ENCODE measurements at regions not wholly inside any gene's neighbourhood (a gene's known extent, or its start where the extent isn't known, plus 50 kb on each side); places are given as distances from the start of the nearest gene placed in this dataset.

GRCh38 chrX:44440006-44440405, 96.5 kb upstream of the EFHC2 start:
- no peak overlapping the region for H3K27ac ChIP-seq
- no peak for DNase-seq (ENCODE audit: extremely low spot score in 2 of 2)
- no peaks in the 10 kb centered on the region for H3K27me3 ChIP-seq
- intact Hi-C loops (cut with DNase I) = no loop called here
- TF ChIP-seq, protein P1, sequence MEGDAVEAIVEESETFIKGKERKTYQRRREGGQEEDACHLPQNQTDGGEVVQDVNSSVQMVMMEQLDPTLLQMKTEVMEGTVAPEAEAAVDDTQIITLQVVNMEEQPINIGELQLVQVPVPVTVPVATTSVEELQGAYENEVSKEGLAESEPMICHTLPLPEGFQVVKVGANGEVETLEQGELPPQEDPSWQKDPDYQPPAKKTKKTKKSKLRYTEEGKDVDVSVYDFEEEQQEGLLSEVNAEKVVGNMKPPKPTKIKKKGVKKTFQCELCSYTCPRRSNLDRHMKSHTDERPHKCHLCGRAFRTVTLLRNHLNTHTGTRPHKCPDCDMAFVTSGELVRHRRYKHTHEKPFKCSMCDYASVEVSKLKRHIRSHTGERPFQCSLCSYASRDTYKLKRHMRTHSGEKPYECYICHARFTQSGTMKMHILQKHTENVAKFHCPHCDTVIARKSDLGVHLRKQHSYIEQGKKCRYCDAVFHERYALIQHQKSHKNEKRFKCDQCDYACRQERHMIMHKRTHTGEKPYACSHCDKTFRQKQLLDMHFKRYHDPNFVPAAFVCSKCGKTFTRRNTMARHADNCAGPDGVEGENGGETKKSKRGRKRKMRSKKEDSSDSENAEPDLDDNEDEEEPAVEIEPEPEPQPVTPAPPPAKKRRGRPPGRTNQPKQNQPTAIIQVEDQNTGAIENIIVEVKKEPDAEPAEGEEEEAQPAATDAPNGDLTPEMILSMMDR (IDR thresholded peaks at IDR 0.05) = no peak
- no peak for TF ChIP-seq POLR2A (IDR thresholded peaks at IDR 0.05)
- TF ChIP-seq POLR2AphosphoS5 (IDR thresholded peaks at IDR 0.05; ENCODE audit: insufficient read depth in 1 of 2, low read depth in 1 of 2) = no peak
- H3K36me3 ChIP-seq = no peaks in the 10 kb centered on the region
- H3K9me3 ChIP-seq = no peaks in the 10 kb centered on the region
- H3K4me3 ChIP-seq = no peak overlapping the region
- H3K4me1 ChIP-seq = no peaks in the 10 kb centered on the region

DNA sequence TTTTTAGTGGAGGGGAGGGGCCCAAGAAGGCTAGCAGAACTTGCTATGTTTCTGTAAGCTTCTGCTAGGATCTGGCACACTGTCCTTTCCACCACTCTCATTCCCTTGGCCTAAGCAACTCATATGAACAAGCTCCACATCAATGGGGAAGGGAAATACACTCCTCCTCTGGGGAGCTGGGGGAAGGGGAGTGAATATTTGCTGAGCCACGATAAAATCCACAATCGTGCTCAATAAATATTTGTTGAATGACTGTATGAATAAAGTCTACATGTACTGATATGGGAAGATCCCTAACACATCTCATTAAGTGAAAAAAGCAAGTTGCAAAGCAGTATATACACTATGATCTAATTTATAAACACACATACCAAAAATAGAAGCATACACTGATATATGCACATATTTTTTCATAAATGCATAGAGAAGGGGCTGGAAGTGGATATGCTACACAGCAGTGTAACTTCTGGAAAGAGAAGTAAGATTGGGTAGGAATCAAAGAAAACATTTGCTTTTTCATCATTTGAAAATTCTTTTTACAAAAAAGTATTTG, 95.8 kb upstream of the EFHC2 start:
- H3K27me3 ChIP-seq = no peaks in the 10 kb centered on the region
- intact Hi-C loops (cut with DNase I) = no loop called here
- no peaks in the 10 kb centered on the region for H3K36me3 ChIP-seq
- no peak overlapping the region for H3K27ac ChIP-seq
- no peaks in the 10 kb centered on the region for H3K4me1 ChIP-seq
- H3K9me3 ChIP-seq = no peaks in the 10 kb centered on the region
- H3K4me3 ChIP-seq = no peak overlapping the region
- no peak for DNase-seq (ENCODE audit: extremely low spot score in 2 of 2)
- TF ChIP-seq POLR2AphosphoS5 (IDR thresholded peaks at IDR 0.05; ENCODE audit: insufficient read depth in 1 of 2, low read depth in 1 of 2) = no peak
- TF ChIP-seq, protein P1 (IDR thresholded peaks at IDR 0.05) = no peak
- no peak for TF ChIP-seq POLR2A (IDR thresholded peaks at IDR 0.05)

GRCh38 chrX:44435047-44435446, 91.6 kb upstream of the EFHC2 start:
- intact Hi-C loops (cut with DNase I) = no loop called here
- no peak for DNase-seq (ENCODE audit: extremely low spot score in 2 of 2)
- Histone ChIP-seq H3K4me1 (no peaks in the 10 kb centered on the region), H3K9me3 (no peaks in the 10 kb centered on the region), H3K27me3 (no peaks in the 10 kb centered on the region), H3K36me3 (no peaks in the 10 kb centered on the region), H3K4me3 (no peak overlapping the region), H3K27ac (no peak overlapping the region)
- TF ChIP-seq POLR2AphosphoS5 (IDR thresholded peaks at IDR 0.05; ENCODE audit: insufficient read depth in 1 of 2, low read depth in 1 of 2) = no peak
- TF ChIP-seq POLR2A (IDR thresholded peaks at IDR 0.05) = no peak
- TF ChIP-seq, protein P1 (IDR thresholded peaks at IDR 0.05) = no peak

GRCh38 chrX:44433556-44433955, 90.1 kb upstream of the EFHC2 start:
- Histone ChIP-seq H3K9me3 (no peaks in the 10 kb centered on the region), H3K4me1 (no peaks in the 10 kb centered on the region), H3K36me3 (no peaks in the 10 kb centered on the region), H3K27me3 (no peaks in the 10 kb centered on the region), H3K4me3 (no peak overlapping the region), H3K27ac (no peak overlapping the region)
- no peak for DNase-seq (ENCODE audit: extremely low spot score in 2 of 2)
- no peak for TF ChIP-seq POLR2AphosphoS5 (IDR thresholded peaks at IDR 0.05; ENCODE audit: insufficient read depth in 1 of 2, low read depth in 1 of 2)
- no peak for TF ChIP-seq POLR2A (IDR thresholded peaks at IDR 0.05)
- TF ChIP-seq, protein P1 (IDR thresholded peaks at IDR 0.05) = no peak
- intact Hi-C loops (cut with DNase I) = no loop called here

GRCh38 chrX:44432641-44433040, 89.2 kb upstream of the EFHC2 start:
- H3K4me1 ChIP-seq = no peaks in the 10 kb centered on the region
- H3K27me3 ChIP-seq = no peaks in the 10 kb centered on the region
- no peaks in the 10 kb centered on the region for H3K36me3 ChIP-seq
- TF ChIP-seq POLR2AphosphoS5 (IDR thresholded peaks at IDR 0.05; ENCODE audit: insufficient read depth in 1 of 2, low read depth in 1 of 2) (no peak), POLR2A (IDR thresholded peaks at IDR 0.05) (no peak)
- TF ChIP-seq, protein P1 (IDR thresholded peaks at IDR 0.05) = no peak
- no peak overlapping the region for H3K27ac ChIP-seq
- H3K4me3 ChIP-seq = no peak overlapping the region
- intact Hi-C loops (cut with DNase I) = no loop called here
- no peak for DNase-seq (ENCODE audit: extremely low spot score in 2 of 2)
- H3K9me3 ChIP-seq = no peaks in the 10 kb centered on the region
